ENCODE measurements at regions not wholly inside any gene's neighbourhood (a gene's known extent, or its start where the extent isn't known, plus 50 kb on each side); places are given as distances from the start of the nearest gene placed in this dataset.

DNA sequence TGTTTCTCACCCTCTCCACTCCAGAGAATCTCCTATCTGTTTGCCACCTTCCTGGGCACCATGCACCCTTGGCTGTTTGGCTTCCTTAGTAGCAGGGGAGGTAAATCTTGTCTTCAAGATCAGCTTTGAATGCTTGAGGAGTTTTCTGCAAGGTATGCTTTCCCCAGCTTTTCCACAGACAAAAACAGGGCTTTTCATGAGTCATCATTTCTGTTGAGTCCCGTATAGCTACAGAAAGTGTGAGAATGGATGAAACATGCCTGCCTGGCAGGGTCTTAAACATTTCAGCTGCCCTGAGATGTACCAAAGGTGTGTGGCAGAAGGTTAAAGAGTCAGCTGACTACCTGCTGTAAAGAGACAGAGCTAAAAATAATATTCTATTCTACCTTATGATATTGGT is 875.2 kb upstream of the EEF2KMT start:
- TF ChIP-seq, protein P1, sequence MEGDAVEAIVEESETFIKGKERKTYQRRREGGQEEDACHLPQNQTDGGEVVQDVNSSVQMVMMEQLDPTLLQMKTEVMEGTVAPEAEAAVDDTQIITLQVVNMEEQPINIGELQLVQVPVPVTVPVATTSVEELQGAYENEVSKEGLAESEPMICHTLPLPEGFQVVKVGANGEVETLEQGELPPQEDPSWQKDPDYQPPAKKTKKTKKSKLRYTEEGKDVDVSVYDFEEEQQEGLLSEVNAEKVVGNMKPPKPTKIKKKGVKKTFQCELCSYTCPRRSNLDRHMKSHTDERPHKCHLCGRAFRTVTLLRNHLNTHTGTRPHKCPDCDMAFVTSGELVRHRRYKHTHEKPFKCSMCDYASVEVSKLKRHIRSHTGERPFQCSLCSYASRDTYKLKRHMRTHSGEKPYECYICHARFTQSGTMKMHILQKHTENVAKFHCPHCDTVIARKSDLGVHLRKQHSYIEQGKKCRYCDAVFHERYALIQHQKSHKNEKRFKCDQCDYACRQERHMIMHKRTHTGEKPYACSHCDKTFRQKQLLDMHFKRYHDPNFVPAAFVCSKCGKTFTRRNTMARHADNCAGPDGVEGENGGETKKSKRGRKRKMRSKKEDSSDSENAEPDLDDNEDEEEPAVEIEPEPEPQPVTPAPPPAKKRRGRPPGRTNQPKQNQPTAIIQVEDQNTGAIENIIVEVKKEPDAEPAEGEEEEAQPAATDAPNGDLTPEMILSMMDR (IDR thresholded peaks at IDR 0.05; ENCODE audit: insufficient read depth, low read depth, low read length), result no peak
- no peak for DNase-seq (ENCODE audit: low read depth)
- no peak overlapping the region for H3K4me3 ChIP-seq (ENCODE audit: low read depth, low read length)

DNA sequence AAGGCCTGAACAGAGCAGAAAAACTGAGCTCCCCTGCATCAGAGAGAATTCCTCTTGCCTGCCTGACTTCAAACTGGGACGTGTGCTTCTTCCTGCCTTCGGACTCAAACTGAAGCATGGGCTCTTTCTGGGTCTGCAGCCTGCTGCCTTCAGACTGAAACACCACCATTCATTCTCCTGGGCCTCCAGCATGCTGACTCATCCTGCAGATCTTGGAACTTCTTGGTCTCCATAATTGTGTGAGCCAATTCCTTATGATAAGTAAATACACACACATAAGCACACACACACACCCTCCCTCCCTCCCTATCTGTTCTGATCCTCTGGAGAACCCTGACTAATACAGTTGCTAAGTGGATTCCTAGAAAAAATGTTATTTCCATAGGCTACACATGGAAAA is 874.3 kb upstream of the EEF2KMT start:
- no peak for DNase-seq (ENCODE audit: low read depth)
- H3K4me3 ChIP-seq (ENCODE audit: low read depth, low read length), result no peak overlapping the region
- TF ChIP-seq, protein P1 (IDR thresholded peaks at IDR 0.05; ENCODE audit: insufficient read depth, low read depth, low read length), result no peak

DNA sequence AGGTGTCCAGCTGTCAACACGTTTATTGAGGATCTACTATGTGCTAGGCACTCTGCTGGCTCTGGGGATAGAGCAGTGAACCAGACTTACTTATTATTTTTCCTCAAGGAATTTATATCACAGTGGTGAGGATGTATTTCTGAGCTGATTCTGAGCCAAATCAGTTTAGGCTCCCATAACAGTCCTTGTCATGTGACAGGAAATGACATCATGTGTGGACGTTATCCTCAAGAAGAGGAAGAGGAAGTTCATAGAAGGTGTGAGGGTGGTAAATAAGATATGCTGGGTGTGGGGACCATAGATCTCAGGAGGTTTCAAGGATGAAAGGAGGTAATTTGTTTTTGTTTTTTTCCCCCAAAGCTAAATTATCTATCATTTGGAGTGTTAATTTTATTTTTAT is 873.5 kb upstream of the EEF2KMT start:
- no peak for DNase-seq (ENCODE audit: low read depth)
- TF ChIP-seq, protein P1 (IDR thresholded peaks at IDR 0.05; ENCODE audit: insufficient read depth, low read depth, low read length), result no peak
- H3K4me3 ChIP-seq (ENCODE audit: low read depth, low read length), result no peak overlapping the region

DNA sequence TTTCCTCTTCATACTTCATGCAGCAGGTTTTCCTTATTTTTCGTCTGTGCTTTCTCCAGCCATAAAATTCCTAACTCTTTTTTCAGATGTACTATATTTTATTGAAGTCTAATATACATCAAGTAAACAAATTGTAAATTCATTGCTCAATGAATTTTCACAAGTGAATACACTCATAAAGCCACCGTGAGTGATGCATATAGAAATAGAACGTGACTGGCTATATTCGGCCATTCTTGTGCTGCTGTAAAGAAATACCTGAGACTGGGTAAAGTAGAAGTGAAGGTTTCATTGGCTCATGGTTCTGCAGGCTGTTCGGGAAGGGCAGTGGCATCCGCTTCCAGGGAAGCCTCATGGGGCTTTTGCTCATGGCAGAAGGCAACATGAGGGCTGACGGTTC is 868.4 kb upstream of the EEF2KMT start:
- H3K4me3 ChIP-seq (ENCODE audit: low read depth, low read length), result no peak overlapping the region
- TF ChIP-seq, protein P1 (IDR thresholded peaks at IDR 0.05; ENCODE audit: insufficient read depth, low read depth, low read length), result no peak
- no peak for DNase-seq (ENCODE audit: low read depth)

DNA sequence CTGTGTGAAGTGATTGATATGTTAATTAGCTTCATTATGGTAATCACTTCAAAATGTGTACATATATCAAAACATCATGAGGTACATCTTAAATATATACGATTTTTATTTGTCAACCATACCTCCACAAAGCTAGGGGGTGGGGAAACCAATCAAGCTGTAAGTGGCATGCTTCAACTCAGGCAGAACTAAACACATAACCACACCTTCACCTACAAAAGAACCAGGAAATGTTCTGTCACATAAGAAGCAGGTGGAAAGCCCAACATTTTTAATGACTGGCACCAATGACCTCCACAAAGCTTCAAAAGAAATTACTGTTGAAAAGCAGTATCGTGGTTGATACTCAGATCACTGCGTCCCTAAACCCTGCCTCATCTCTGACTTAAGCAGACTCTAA is 867.7 kb upstream of the EEF2KMT start:
- no peak for DNase-seq (ENCODE audit: low read depth)
- TF ChIP-seq, protein P1 (IDR thresholded peaks at IDR 0.05; ENCODE audit: insufficient read depth, low read depth, low read length), result no peak
- no peak overlapping the region for H3K4me3 ChIP-seq (ENCODE audit: low read depth, low read length)

DNA sequence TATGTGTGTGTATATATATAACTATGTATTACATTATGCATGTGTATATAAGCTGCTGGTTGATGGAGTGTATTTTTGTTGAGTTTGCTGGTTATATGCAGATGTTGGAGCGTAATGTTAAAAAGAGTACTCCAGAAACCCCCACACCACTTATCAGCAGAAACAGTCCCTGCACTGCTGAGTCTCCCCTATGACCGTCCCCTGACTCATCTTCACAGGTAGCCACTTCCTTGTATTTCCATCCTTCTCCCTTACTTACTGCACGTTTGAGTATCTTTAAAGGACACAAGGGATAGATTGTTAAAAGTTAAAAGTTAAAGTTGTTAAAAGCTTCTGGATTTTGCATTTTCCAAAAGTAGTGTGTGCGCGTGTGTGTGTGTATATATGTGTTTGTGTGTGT is 853.9 kb upstream of the EEF2KMT start:
- DNase-seq (ENCODE audit: low read depth), result no peak
- TF ChIP-seq, protein P1 (IDR thresholded peaks at IDR 0.05; ENCODE audit: insufficient read depth, low read depth, low read length), result no peak
- no peak overlapping the region for H3K4me3 ChIP-seq (ENCODE audit: low read depth, low read length)

DNA sequence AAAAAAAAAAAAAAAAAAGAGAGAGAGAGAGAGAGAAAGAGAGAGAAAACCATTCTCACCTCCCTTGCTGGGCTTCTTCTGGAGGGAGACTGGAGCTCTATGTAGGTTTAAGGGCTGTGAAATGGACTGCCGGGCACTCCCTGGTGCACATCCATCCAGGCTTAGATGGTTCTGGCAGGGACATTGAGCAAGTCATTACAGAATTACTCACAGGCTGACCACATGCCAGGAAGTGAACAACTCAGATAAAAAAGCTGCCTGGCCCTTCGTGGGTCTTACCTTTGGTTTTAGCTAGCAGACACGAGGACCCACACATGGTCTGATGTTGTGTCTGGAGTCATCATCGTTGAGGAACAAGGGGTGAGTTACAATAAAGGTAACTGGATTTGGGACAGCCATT is 847.4 kb upstream of the EEF2KMT start:
- H3K4me3 ChIP-seq (ENCODE audit: low read depth, low read length), result no peak overlapping the region
- no peak for DNase-seq (ENCODE audit: low read depth)
- TF ChIP-seq, protein P1 (IDR thresholded peaks at IDR 0.05; ENCODE audit: insufficient read depth, low read depth, low read length), result no peak

Measured in fibroblast of villous mesenchyme (primary cell).